Astrocyte (in vitro differentiated cells and primary cell): ENCODE measurements at regions not wholly inside any gene's neighbourhood (a gene's known extent, or its start where the extent isn't known, plus 50 kb on each side); places are given as distances from the start of the nearest gene placed in this dataset.

Experiments used
- DNase-seq: peaks from one replicate; pipeline ENCODE4 v3.0.0-alpha.2; 2010; ENCODE audit warnings: low read depth
- FAIRE-seq: peaks from 2 replicates; lab custom pipeline; 2011; peaks lifted over from hg19 to GRCh38; lab: Jason Lieb, UNC
- H2AFZ ChIP-seq: 2 replicates; pipeline ENCODE4 v1.6.0; 2012; ENCODE audit warnings: low read depth, low read length, inconsistent platforms
- H3K27ac ChIP-seq: 2 replicates; pipeline ENCODE4 v1.5.1; 2011; ENCODE audit warnings: low read depth, low read length, inconsistent platforms
- H3K27me3 ChIP-seq: 2 replicates; pipeline ENCODE4 v1.6.0; 2011; ENCODE audit warnings: low read length, inconsistent platforms; ENCODE audit not compliant: insufficient read depth
- H3K36me3 ChIP-seq: 2 replicates; pipeline ENCODE4 v1.5.1; 2011; ENCODE audit warnings: low read length, inconsistent platforms; ENCODE audit not compliant: insufficient read depth
- H3K4me1 ChIP-seq: 2 replicates; pipeline ENCODE4 v1.5.1; 2011; ENCODE audit warnings: low read length, inconsistent platforms; ENCODE audit not compliant: insufficient read depth
- H3K4me2 ChIP-seq: 2 replicates; pipeline ENCODE4 v1.6.0; 2012; ENCODE audit warnings: low read length, inconsistent platforms
- H3K4me3 ChIP-seq: 2 replicates; pipeline ENCODE4 v1.5.1; 2011; ENCODE audit warnings: low read depth, mild to moderate bottlenecking, low read length, inconsistent platforms; ENCODE audit not compliant: insufficient read depth
- H3K79me2 ChIP-seq: 2 replicates; pipeline ENCODE4 v1.6.0; 2012; ENCODE audit warnings: mild to moderate bottlenecking, low read length, inconsistent platforms; ENCODE audit not compliant: insufficient read depth
- H3K9ac ChIP-seq: 2 replicates; pipeline ENCODE4 v1.6.0; 2012; ENCODE audit warnings: mild to moderate bottlenecking, low read length, inconsistent platforms
- H3K9me3 ChIP-seq: 2 replicates; pipeline ENCODE4 v1.5.1; 2012; ENCODE audit warnings: low read depth, mild to moderate bottlenecking, low read length, inconsistent platforms; ENCODE audit not compliant: insufficient read depth
- H4K20me1 ChIP-seq: 2 replicates; pipeline ENCODE4 v1.6.0; 2012; ENCODE audit warnings: low read length, inconsistent platforms; ENCODE audit not compliant: insufficient read depth
- H3K27ac Mint-ChIP-seq: one replicate; pipeline ENCODE4 v1.8.0; 2021; ENCODE audit warnings: mild to moderate bottlenecking, mixed read lengths; ENCODE audit not compliant: unreplicated experiment
- H3K27me3 Mint-ChIP-seq: one replicate; pipeline ENCODE4 v1.8.0; 2021; ENCODE audit warnings: low read depth, mixed read lengths; ENCODE audit not compliant: unreplicated experiment
- H3K36me3 Mint-ChIP-seq: one replicate; pipeline ENCODE4 v1.8.0; 2021; ENCODE audit warnings: low read depth, mixed read lengths; ENCODE audit not compliant: unreplicated experiment
- H3K4me1 Mint-ChIP-seq: one replicate; pipeline ENCODE4 v1.8.0; 2021; ENCODE audit warnings: low read depth, mixed read lengths; ENCODE audit not compliant: unreplicated experiment
- H3K4me3 Mint-ChIP-seq: one replicate; pipeline ENCODE4 v1.8.0; 2021; ENCODE audit warnings: mild to moderate bottlenecking, moderate library complexity, mixed read lengths; ENCODE audit not compliant: unreplicated experiment
- H3K9me3 Mint-ChIP-seq: one replicate; pipeline ENCODE4 v1.8.0; 2021; ENCODE audit warnings: mild to moderate bottlenecking, mixed read lengths; ENCODE audit not compliant: unreplicated experiment
- EZH2 ChIP-seq: IDR thresholded peaks from 2 replicates; pipeline ENCODE4 v1.6.1; 2012; ENCODE audit warnings: mild to moderate bottlenecking, low read length, inconsistent platforms; ENCODE audit not compliant: insufficient read depth
- TF ChIP-seq, protein P1 (sequence below): IDR thresholded peaks from 2 replicates; pipeline ENCODE4 v1.5.1; 2011; ENCODE audit warnings: low read depth, mild to moderate bottlenecking, inconsistent platforms, low read length, moderate library complexity; ENCODE audit not compliant: insufficient read depth

DNA sequence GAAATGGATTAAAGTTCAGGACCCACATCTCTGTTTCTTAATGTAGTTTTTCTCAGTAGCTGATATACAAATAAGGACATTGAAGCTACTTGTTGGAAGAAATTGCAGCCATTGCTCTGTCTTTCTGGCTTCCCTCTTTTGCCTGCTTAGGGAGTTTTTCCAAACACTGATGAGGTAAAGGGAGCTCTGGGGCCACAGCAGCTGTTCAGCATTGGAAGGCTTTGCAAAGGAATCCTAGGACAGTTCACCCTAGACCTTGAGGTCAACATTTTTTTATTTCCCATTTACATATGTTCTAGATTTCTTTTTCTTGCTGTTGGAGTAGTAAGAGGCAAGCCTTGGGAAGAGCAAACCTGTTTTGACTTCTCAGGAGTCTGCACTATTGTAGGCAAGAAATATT, 126.9 kb upstream of the PLPPR5 start:
- Mint-ChIP-seq H3K36me3 (no peaks in the 10 kb centered on the region), H3K4me3 (no peak overlapping the region), H3K27ac (no peak overlapping the region), H3K4me1 (peaks cover 3% of the 10 kb centered on the region), H3K9me3 (peaks cover under 1% of the 10 kb centered on the region), H3K27me3 (no peaks in the 10 kb centered on the region)
- Histone ChIP-seq H3K4me1 (no peaks in the 10 kb centered on the region), H3K27me3 (no peaks in the 10 kb centered on the region), H3K27ac (no peak overlapping the region), H4K20me1 (no peaks in the 10 kb centered on the region), H3K9ac (no peak overlapping the region), H3K36me3 (no peaks in the 10 kb centered on the region), H2AFZ (no peak overlapping the region), H3K4me2 (no peak overlapping the region), H3K9me3 (no peaks in the 10 kb centered on the region), H3K79me2 (no peaks in the 10 kb centered on the region), H3K4me3 (no peak overlapping the region)
- no peak for DNase-seq
- FAIRE-seq, result no peak
- TF ChIP-seq, protein P1, sequence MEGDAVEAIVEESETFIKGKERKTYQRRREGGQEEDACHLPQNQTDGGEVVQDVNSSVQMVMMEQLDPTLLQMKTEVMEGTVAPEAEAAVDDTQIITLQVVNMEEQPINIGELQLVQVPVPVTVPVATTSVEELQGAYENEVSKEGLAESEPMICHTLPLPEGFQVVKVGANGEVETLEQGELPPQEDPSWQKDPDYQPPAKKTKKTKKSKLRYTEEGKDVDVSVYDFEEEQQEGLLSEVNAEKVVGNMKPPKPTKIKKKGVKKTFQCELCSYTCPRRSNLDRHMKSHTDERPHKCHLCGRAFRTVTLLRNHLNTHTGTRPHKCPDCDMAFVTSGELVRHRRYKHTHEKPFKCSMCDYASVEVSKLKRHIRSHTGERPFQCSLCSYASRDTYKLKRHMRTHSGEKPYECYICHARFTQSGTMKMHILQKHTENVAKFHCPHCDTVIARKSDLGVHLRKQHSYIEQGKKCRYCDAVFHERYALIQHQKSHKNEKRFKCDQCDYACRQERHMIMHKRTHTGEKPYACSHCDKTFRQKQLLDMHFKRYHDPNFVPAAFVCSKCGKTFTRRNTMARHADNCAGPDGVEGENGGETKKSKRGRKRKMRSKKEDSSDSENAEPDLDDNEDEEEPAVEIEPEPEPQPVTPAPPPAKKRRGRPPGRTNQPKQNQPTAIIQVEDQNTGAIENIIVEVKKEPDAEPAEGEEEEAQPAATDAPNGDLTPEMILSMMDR, result no peak
- TF ChIP-seq EZH2, result no peak

DNA sequence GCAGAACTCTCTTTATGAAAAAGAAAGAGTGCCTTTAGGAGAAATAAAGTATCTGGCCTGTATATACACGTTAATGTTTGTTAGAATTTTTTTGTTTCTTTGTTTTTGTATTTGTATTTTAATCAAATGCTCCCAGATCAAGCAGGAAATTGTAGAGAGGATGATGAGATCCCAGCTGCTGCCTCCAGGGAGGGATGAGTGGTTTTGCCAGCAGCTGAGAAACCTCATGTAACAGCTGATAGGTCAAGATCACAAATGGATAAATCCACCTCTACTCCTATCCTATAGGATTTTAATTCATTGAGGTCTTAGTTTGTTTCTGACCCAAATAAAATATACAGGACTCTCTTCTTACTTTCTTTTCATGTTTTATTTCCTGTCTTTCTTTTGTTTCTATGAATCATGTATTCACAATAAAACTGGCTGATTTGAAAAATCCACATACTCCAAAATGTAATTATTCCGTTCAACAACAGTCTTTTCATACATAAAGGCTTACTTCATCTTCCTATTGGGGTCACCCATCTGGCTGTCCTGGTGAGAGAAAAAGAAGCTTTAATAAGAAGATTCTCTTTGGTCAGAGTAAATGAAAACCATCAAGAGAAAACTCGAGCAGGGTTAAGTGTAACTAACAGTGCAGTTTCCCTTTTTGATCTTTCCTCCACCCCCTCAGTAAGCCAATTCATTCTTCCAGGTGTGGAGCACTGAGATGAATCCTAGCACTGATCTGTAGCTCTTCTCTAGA, 129.3 kb upstream of the PLPPR5 start:
- H3K4me3 Mint-ChIP-seq, result no peak overlapping the region
- Histone ChIP-seq H2AFZ (no peak overlapping the region), H3K9me3 (no peaks in the 10 kb centered on the region), H3K4me2 (no peak overlapping the region), H3K9ac (no peak overlapping the region), H3K79me2 (no peaks in the 10 kb centered on the region), H3K4me1 (no peaks in the 10 kb centered on the region), H3K27me3 (no peaks in the 10 kb centered on the region), H3K36me3 (no peaks in the 10 kb centered on the region), H3K27ac (no peak overlapping the region), H3K4me3 (no peak overlapping the region), H4K20me1 (no peaks in the 10 kb centered on the region)
- FAIRE-seq (no peak), DNase-seq (no peak)
- H3K36me3 Mint-ChIP-seq, result no peaks in the 10 kb centered on the region
- H3K27me3 Mint-ChIP-seq, result no peaks in the 10 kb centered on the region
- no peak for TF ChIP-seq EZH2
- TF ChIP-seq, protein P1, result no peak
- H3K27ac Mint-ChIP-seq, result no peak overlapping the region
- peaks cover 3% of the 10 kb centered on the region for H3K4me1 Mint-ChIP-seq
- H3K9me3 Mint-ChIP-seq, result peaks cover 8% of the 10 kb centered on the region

DNA sequence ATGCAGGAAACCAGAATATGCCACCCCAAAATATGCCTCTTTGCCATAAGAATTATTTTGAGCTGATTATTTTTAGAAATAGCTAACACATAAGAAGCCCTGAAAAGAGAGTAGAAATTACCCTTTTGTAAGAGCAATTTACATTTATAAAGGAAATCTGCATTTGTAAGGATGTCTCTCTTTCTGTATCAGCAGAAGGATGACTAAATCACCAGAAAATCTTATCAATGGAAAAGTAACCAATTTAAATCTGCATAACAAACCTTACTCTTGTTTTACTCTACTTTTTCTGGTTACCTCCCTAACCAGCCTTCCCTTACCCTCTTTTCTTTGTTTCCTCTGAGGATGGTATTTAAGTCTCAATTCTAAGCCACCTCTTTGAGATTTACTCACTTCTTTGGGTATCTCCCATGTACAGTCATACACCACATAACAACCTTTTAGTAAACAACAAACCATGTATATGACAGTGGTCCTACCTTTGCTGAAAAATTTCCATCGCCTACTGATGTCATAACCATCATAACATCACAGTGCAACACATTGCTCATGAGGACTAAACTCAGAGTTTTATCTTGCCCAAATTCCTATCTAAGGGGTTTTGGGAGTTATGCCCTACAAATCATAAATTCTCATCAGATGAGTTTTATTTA, 126.6 kb upstream of the PLPPR4 start:
- no peaks in the 10 kb centered on the region for H3K4me1 ChIP-seq
- no peak overlapping the region for H3K27ac Mint-ChIP-seq
- H3K4me2 ChIP-seq, result no peak overlapping the region
- H3K36me3 Mint-ChIP-seq, result no peaks in the 10 kb centered on the region
- H3K79me2 ChIP-seq, result no peaks in the 10 kb centered on the region
- no peak overlapping the region for H3K4me3 Mint-ChIP-seq
- FAIRE-seq (no peak), DNase-seq (no peak)
- H3K27ac ChIP-seq, result no peak overlapping the region
- H2AFZ ChIP-seq, result no peak overlapping the region
- H3K27me3 Mint-ChIP-seq, result no peaks in the 10 kb centered on the region
- H3K4me3 ChIP-seq, result no peak overlapping the region
- no peaks in the 10 kb centered on the region for H3K36me3 ChIP-seq
- H3K4me1 Mint-ChIP-seq, result peaks cover 3% of the 10 kb centered on the region
- H4K20me1 ChIP-seq, result no peaks in the 10 kb centered on the region
- peaks cover 8% of the 10 kb centered on the region for H3K9me3 Mint-ChIP-seq
- H3K9ac ChIP-seq, result no peak overlapping the region
- no peak for TF ChIP-seq EZH2
- TF ChIP-seq, protein P1, result no peak
- H3K9me3 ChIP-seq, result no peaks in the 10 kb centered on the region
- H3K27me3 ChIP-seq, result no peaks in the 10 kb centered on the region
